H9 (cell line): ENCODE measurements at regions not wholly inside any gene's neighbourhood (a gene's known extent, or its start where the extent isn't known, plus 50 kb on each side); places are given as distances from the start of the nearest gene placed in this dataset.

Source experiments
- DNase-seq: peaks from one replicate; pipeline ENCODE4 v3.0.0-alpha.2; 2017
- H2AFZ ChIP-seq: one replicate; pipeline ENCODE4 v1.6.1; 2013; ENCODE audit warnings: mild to moderate bottlenecking, low read length, control low read depth, moderate library complexity
- H2AK5ac ChIP-seq: 2 replicates; pipeline ENCODE4 v1.6.1; 2013; ENCODE audit warnings: low read length, control low read depth, mixed read lengths; ENCODE audit not compliant: insufficient read length
- H2BK120ac ChIP-seq: one replicate; pipeline ENCODE4 v1.6.1; 2013; ENCODE audit warnings: low read depth, mild to moderate bottlenecking, low read length, control low read depth, inconsistent platforms; ENCODE audit not compliant: poor library complexity, severe bottlenecking
- H2BK12ac ChIP-seq: 2 replicates; pipeline ENCODE4 v1.6.1; 2013; ENCODE audit warnings: low read length, control low read depth, mixed read lengths, low read depth; ENCODE audit not compliant: insufficient read length
- H2BK15ac ChIP-seq: 2 replicates; pipeline ENCODE4 v1.6.1; 2013; ENCODE audit warnings: low read depth, low read length, control low read depth
- H2BK20ac ChIP-seq: one replicate; pipeline ENCODE4 v1.6.1; 2013; ENCODE audit warnings: low read depth, mild to moderate bottlenecking, low read length, control low read depth, inconsistent platforms; ENCODE audit not compliant: poor library complexity, severe bottlenecking
- H2BK5ac ChIP-seq: 2 replicates; pipeline ENCODE4 v1.6.1; 2013; ENCODE audit warnings: low read length, control low read depth, mixed read lengths; ENCODE audit not compliant: insufficient read length
- H3K14ac ChIP-seq: 2 replicates; pipeline ENCODE4 v1.6.1; 2013; ENCODE audit warnings: low read length, control low read depth; ENCODE audit not compliant: insufficient read depth
- H3K18ac ChIP-seq: 2 replicates; pipeline ENCODE4 v1.6.1; 2013; ENCODE audit warnings: low read depth, mild to moderate bottlenecking, mixed read lengths, low read length, control low read depth; ENCODE audit not compliant: insufficient read length
- H3K23ac ChIP-seq: 2 replicates; pipeline ENCODE4 v1.6.1; 2013; ENCODE audit warnings: low read length, control low read depth, mixed read lengths, low read depth; ENCODE audit not compliant: insufficient read length
- H3K23me2 ChIP-seq: 2 replicates; pipeline ENCODE4 v1.6.1; 2013; ENCODE audit warnings: low read depth, mild to moderate bottlenecking, mixed read lengths, low read length, control low read depth; ENCODE audit not compliant: insufficient read length, poor library complexity, severe bottlenecking
- H3K27ac ChIP-seq: 2 replicates; pipeline ENCODE4 v1.5.1; 2013; ENCODE audit warnings: low read length, control low read depth, mixed read lengths, low read depth; ENCODE audit not compliant: insufficient read length
- H3K27me3 ChIP-seq: 2 replicates; pipeline ENCODE4 v1.6.1; 2013; ENCODE audit warnings: low read length, control low read depth, inconsistent platforms; ENCODE audit not compliant: insufficient read depth
- H3K4ac ChIP-seq: 2 replicates; pipeline ENCODE4 v1.6.1; 2013; ENCODE audit warnings: low read depth, mild to moderate bottlenecking, control low read depth, inconsistent platforms, low read length, moderate library complexity
- H3K4me1 ChIP-seq: 2 replicates; pipeline ENCODE4 v1.6.1; 2013; ENCODE audit warnings: low read length, control low read depth, inconsistent platforms; ENCODE audit not compliant: insufficient read depth
- H3K4me2 ChIP-seq: 2 replicates; pipeline ENCODE4 v1.6.1; 2013; ENCODE audit warnings: low read length, control low read depth, mixed read lengths; ENCODE audit not compliant: insufficient read length, insufficient read depth
- H3K56ac ChIP-seq: 2 replicates; pipeline ENCODE4 v1.6.1; 2013; ENCODE audit warnings: low read depth, mild to moderate bottlenecking, mixed read lengths, low read length, control low read depth; ENCODE audit not compliant: insufficient read length
- H3K79me1 ChIP-seq: 2 replicates; pipeline ENCODE4 v1.6.1; 2013; ENCODE audit warnings: low read depth, mild to moderate bottlenecking, moderate library complexity, low read length, control low read depth, inconsistent platforms; ENCODE audit not compliant: insufficient read depth, poor library complexity, severe bottlenecking
- H3K79me2 ChIP-seq: 2 replicates; pipeline ENCODE4 v1.6.1; 2013; ENCODE audit warnings: low read length, control low read depth, inconsistent platforms; ENCODE audit not compliant: insufficient read depth
- H3K9ac ChIP-seq: 2 replicates; pipeline ENCODE4 v1.6.1; 2013; ENCODE audit warnings: low read length, control low read depth, mixed read lengths; ENCODE audit not compliant: insufficient read length; ENCODE audit errors: extremely low read depth
- H3K9me3 ChIP-seq: one replicate; pipeline ENCODE4 v1.6.1; 2013; ENCODE audit warnings: low read depth, low read length, inconsistent platforms; ENCODE audit not compliant: control insufficient read depth
- H3T11ph ChIP-seq: one replicate; pipeline ENCODE4 v1.6.1; 2013; ENCODE audit warnings: mild to moderate bottlenecking, low read length, control low read depth, inconsistent platforms
- H4K20me1 ChIP-seq: one replicate; pipeline ENCODE4 v1.6.1; 2013; ENCODE audit not compliant: control insufficient read depth, insufficient read length, insufficient read depth
- H4K5ac ChIP-seq: 2 replicates; pipeline ENCODE4 v1.6.1; 2013; ENCODE audit warnings: low read depth, mild to moderate bottlenecking, mixed read lengths, low read length, control low read depth; ENCODE audit not compliant: insufficient read length
- H4K8ac ChIP-seq: replicated peaks from 2 replicates; pipeline ENCODE4 v1.6.1; 2013; ENCODE audit warnings: low read length, control low read depth, mixed read lengths, low read depth; ENCODE audit not compliant: insufficient read length
- H4K91ac ChIP-seq: 2 replicates; pipeline ENCODE4 v1.6.1; 2013; ENCODE audit warnings: low read depth, mild to moderate bottlenecking, moderate library complexity, mixed read lengths, low read length, control low read depth; ENCODE audit not compliant: insufficient read length
- H3K27ac Mint-ChIP-seq, 3 experiments: 2 replicates in 2 of 3; 3 replicates in 1 of 3; pipeline ENCODE4 v1.8.0; 2020 to 2021; ENCODE audit warnings: mixed read lengths in 3 of 3, mild to moderate bottlenecking in 1 of 3, moderate library complexity in 1 of 3
- H3K27me3 Mint-ChIP-seq: 2 replicates; pipeline ENCODE4 v1.8.0; 2021; ENCODE audit warnings: low read depth, mild to moderate bottlenecking, moderate library complexity, mixed read lengths
- H3K36me3 Mint-ChIP-seq, 3 experiments: 2 replicates in 2 of 3; 3 replicates in 1 of 3; pipeline ENCODE4 v1.8.0; 2020 to 2021; ENCODE audit warnings: low read depth in 3 of 3, mixed read lengths in 3 of 3; ENCODE audit not compliant: insufficient read depth in 1 of 3
- H3K4me1 Mint-ChIP-seq, 2 experiments: 2 replicates each; pipeline ENCODE4 v1.8.0; 2020; ENCODE audit warnings: mixed read lengths in 2 of 2
- H3K4me3 Mint-ChIP-seq, 2 experiments: 2 replicates in 1 of 2; 3 replicates in 1 of 2; pipeline ENCODE4 v1.8.0; 2020 to 2021; ENCODE audit warnings: mild to moderate bottlenecking in 2 of 2, mixed read lengths in 2 of 2, moderate library complexity in 1 of 2
- H3K9me3 Mint-ChIP-seq, 2 experiments: 2 replicates in 1 of 2; 3 replicates in 1 of 2; pipeline ENCODE4 v1.8.0; 2020; ENCODE audit warnings: mild to moderate bottlenecking in 2 of 2, mixed read lengths in 2 of 2, moderate library complexity in 1 of 2
- CTCF ChIP-seq: fragments of 200-600 bp; sonication (generic); conservative IDR thresholded peaks from 3 replicates; pipeline ENCODE4 v1.8.0; 2021; ENCODE audit warnings: antibody characterized with exemption, mild to moderate bottlenecking
- WGBS: extraction: QIAGEN DNeasy Blood & Tissue Kit; methylation state at CpG from one replicate; pipeline ENCODE4 v1.1.7; 2013; ENCODE audit warnings: missing lambda C conversion rate, low lambda C conversion rate, mixed read lengths; ENCODE audit not compliant: insufficient read length; ENCODE audit errors: extremely low coverage; 5-methylcytosine and 5-hydroxymethylcytosine counted together

GRCh38 chr16:75789237-75789636 is 62.9 kb upstream of the CPHXL start:
- Histone ChIP-seq H2BK20ac (no peak overlapping the region), H3K27ac (no peak overlapping the region), H4K20me1 (no peaks in the 10 kb centered on the region), H3K14ac (no peak overlapping the region), H3K27me3 (no peaks in the 10 kb centered on the region), H3K23me2 (no peaks in the 10 kb centered on the region), H2AFZ (no peak overlapping the region), H2BK120ac (no peak overlapping the region), H2AK5ac (no peak overlapping the region), H3K23ac (no peak overlapping the region), H3K56ac (no peak overlapping the region), H4K8ac (no peak overlapping the region), H4K5ac (no peak overlapping the region), H2BK15ac (no peak overlapping the region), H2BK12ac (no peak overlapping the region), H3K9ac (no peak overlapping the region), H3K79me2 (no peaks in the 10 kb centered on the region), H3K4me1 (no peaks in the 10 kb centered on the region), H3K18ac (no peak overlapping the region), H2BK5ac (no peak overlapping the region), H4K91ac (no peak overlapping the region), H3K79me1 (no peaks in the 10 kb centered on the region), H3K4me2 (no peak overlapping the region), H3K4ac (no peak overlapping the region), H3K9me3 (no peaks in the 10 kb centered on the region), H3T11ph (no peak overlapping the region)
- no CpG with 5 or more reads among the region's 4 CpGs for WGBS
- peak; percentile 90 for TF ChIP-seq CTCF
- no peak for DNase-seq
- H3K9me3 Mint-ChIP-seq = no peaks in the 10 kb centered on the region
- H3K27ac Mint-ChIP-seq = no peak overlapping the region
- peaks cover 36% of the 10 kb centered on the region for H3K27me3 Mint-ChIP-seq
- no peaks in the 10 kb centered on the region for H3K4me1 Mint-ChIP-seq
- H3K4me3 Mint-ChIP-seq = no peak overlapping the region
- H3K36me3 Mint-ChIP-seq = no peaks in the 10 kb centered on the region
